WTC11 (cell line): ENCODE measurements at regions not wholly inside any gene's neighbourhood (a gene's known extent, or its start where the extent isn't known, plus 50 kb on each side); places are given as distances from the start of the nearest gene placed in this dataset.

ENCODE experiments used
- ATAC-seq: fragments of 200-7000 bp; cut with Tn5 transposase; 2 replicates; pipeline ENCODE4 v1.10.0; 2021; ENCODE audit warnings: mild to moderate bottlenecking, moderate library complexity
- CTCF ChIA-PET: fragments of 300-600 bp; sonication (Branson Sonifier 250); formaldehyde crosslinking; loops from one replicate; lab custom pipeline; 2021; ENCODE audit warnings: antibody characterized with exemption; lab: Charles Lee
- POLR2A ChIA-PET: fragments of 350-600 bp; sonication (Branson Sonifier 250); formaldehyde crosslinking; loops from one replicate; lab custom pipeline; 2021; ENCODE audit warnings: antibody characterized with exemption; lab: Charles Lee
- DNase-seq: peaks from one replicate; pipeline ENCODE4 v3.0.0; 2021; ENCODE audit warnings: low spot score
- H3K27ac Mint-ChIP-seq: 2 replicates; pipeline ENCODE4 v1.8.0; 2021; ENCODE audit warnings: mixed read lengths
- H3K27me3 Mint-ChIP-seq: 2 replicates; pipeline ENCODE4 v1.8.0; 2021; ENCODE audit warnings: low read depth, mild to moderate bottlenecking, moderate library complexity, mixed read lengths
- H3K36me3 Mint-ChIP-seq: 2 replicates; pipeline ENCODE4 v1.8.0; 2021; ENCODE audit warnings: mixed read lengths
- H3K4me1 Mint-ChIP-seq: 2 replicates; pipeline ENCODE4 v1.8.0; 2022; ENCODE audit warnings: mixed read lengths
- H3K4me3 Mint-ChIP-seq: 2 replicates; pipeline ENCODE4 v1.8.0; 2021; ENCODE audit warnings: mild to moderate bottlenecking, moderate library complexity, mixed read lengths
- H3K9me3 Mint-ChIP-seq: 2 replicates; pipeline ENCODE4 v1.8.0; 2021; ENCODE audit warnings: mixed read lengths
- ATF1 ChIP-seq: sonication (generic); formaldehyde crosslinking; IDR thresholded peaks from 2 replicates; pipeline ENCODE4 v1.8.1; 2023; ENCODE audit warnings: mild to moderate bottlenecking, moderate library complexity, missing genetic modification reagents
- GTF2I ChIP-seq: fragments of 250-450 bp; sonication (Bioruptor Pico); conservative IDR thresholded peaks from 2 replicates; pipeline ENCODE4 v1.4.0; 2021; ENCODE audit warnings: mild to moderate bottlenecking
- HMGA2 ChIP-seq: fragments of 250-450 bp; sonication (Bioruptor Pico); IDR thresholded peaks from 2 replicates; pipeline ENCODE4 v1.4.0; 2021; ENCODE audit warnings: mild to moderate bottlenecking, moderate library complexity
- IRF2 ChIP-seq: sonication (generic); formaldehyde crosslinking; IDR thresholded peaks from 2 replicates; pipeline ENCODE4 v1.8.0; 2022; ENCODE audit warnings: low read depth, missing genetic modification reagents, borderline replicate concordance
- JUN ChIP-seq: sonication (generic); formaldehyde crosslinking; IDR thresholded peaks from 2 replicates; pipeline ENCODE4 v1.8.0; 2023; ENCODE audit warnings: mild to moderate bottlenecking, missing genetic modification reagents
- NFE2L1 ChIP-seq: sonication (generic); formaldehyde crosslinking; IDR thresholded peaks from 2 replicates; pipeline ENCODE4 v1.8.1; 2023; ENCODE audit warnings: missing genetic modification reagents
- NFYB ChIP-seq: sonication (generic); formaldehyde crosslinking; conservative IDR thresholded peaks from 2 replicates; pipeline ENCODE4 v1.8.0; 2022; ENCODE audit warnings: low read depth, missing genetic modification reagents
- NR1H2 ChIP-seq: sonication (generic); formaldehyde crosslinking; IDR thresholded peaks from 2 replicates; pipeline ENCODE4 v1.9.0; 2021; ENCODE audit warnings: mild to moderate bottlenecking, moderate library complexity, missing genetic modification reagents
- OVOL2 ChIP-seq: fragments of 250-450 bp; sonication (Bioruptor Pico); IDR thresholded peaks from 2 replicates; pipeline ENCODE4 v1.9.0; 2021; ENCODE audit warnings: mild to moderate bottlenecking, borderline replicate concordance
- RELA ChIP-seq: sonication (generic); formaldehyde crosslinking; IDR thresholded peaks from 2 replicates; pipeline ENCODE4 v1.8.1; 2022; ENCODE audit warnings: missing genetic modification reagents, mild to moderate bottlenecking, borderline replicate concordance
- RORB ChIP-seq: fragments of 250-450 bp; sonication (Bioruptor Pico); IDR thresholded peaks from 2 replicates; pipeline ENCODE4 v1.9.0; 2021; ENCODE audit warnings: mild to moderate bottlenecking
- SMAD3 ChIP-seq: sonication (generic); formaldehyde crosslinking; IDR thresholded peaks from 2 replicates; pipeline ENCODE4 v1.8.0; 2022; ENCODE audit warnings: missing genetic modification reagents, mild to moderate bottlenecking, borderline replicate concordance
- TEAD1 ChIP-seq: sonication (generic); formaldehyde crosslinking; IDR thresholded peaks from 2 replicates; pipeline ENCODE4 v1.8.0; 2022; ENCODE audit warnings: mild to moderate bottlenecking, missing genetic modification reagents
- TEAD4 ChIP-seq: sonication (generic); formaldehyde crosslinking; IDR thresholded peaks from 2 replicates; pipeline ENCODE4 v1.8.0; 2022; ENCODE audit warnings: mild to moderate bottlenecking, missing genetic modification reagents
- ZNF263 ChIP-seq: sonication (generic); formaldehyde crosslinking; IDR thresholded peaks from 2 replicates; pipeline ENCODE4 v1.8.1; 2022; ENCODE audit warnings: low read depth, mild to moderate bottlenecking, moderate library complexity, missing genetic modification reagents
- ZNF671 ChIP-seq: fragments of 250-450 bp; sonication (Bioruptor Pico); IDR thresholded peaks from 2 replicates; pipeline ENCODE4 v1.8.0; 2021; ENCODE audit warnings: mild to moderate bottlenecking
- TF ChIP-seq, protein P1 (sequence below): sonication (generic); formaldehyde crosslinking; IDR thresholded peaks from 2 replicates; pipeline ENCODE4 v1.8.0; 2022; ENCODE audit warnings: mild to moderate bottlenecking, missing genetic modification reagents
- TF ChIP-seq, protein P2 (sequence below): fragments of 250-450 bp; sonication (Bioruptor Pico); conservative IDR thresholded peaks from 2 replicates; pipeline ENCODE4 v1.9.0; 2021; ENCODE audit warnings: mild to moderate bottlenecking
- TF ChIP-seq, protein P3 (sequence below): sonication (generic); formaldehyde crosslinking; IDR thresholded peaks from 2 replicates; pipeline ENCODE4 v1.8.1; 2023; ENCODE audit warnings: mild to moderate bottlenecking, missing genetic modification reagents, moderate library complexity
- TF ChIP-seq, protein P4 (sequence below): sonication (generic); formaldehyde crosslinking; IDR thresholded peaks from 2 replicates; pipeline ENCODE4 v1.8.0; 2022; ENCODE audit warnings: mild to moderate bottlenecking, missing genetic modification reagents
- TF ChIP-seq, protein P5 (sequence below): fragments of 250-450 bp; sonication (Bioruptor Pico); IDR thresholded peaks from 2 replicates; pipeline ENCODE4 v1.9.0; 2021; ENCODE audit warnings: mild to moderate bottlenecking, borderline replicate concordance
- TF ChIP-seq, protein P6 (sequence below): sonication (generic); formaldehyde crosslinking; IDR thresholded peaks from 2 replicates; pipeline ENCODE4 v1.8.1; 2023; ENCODE audit warnings: mild to moderate bottlenecking, missing genetic modification reagents
- TF ChIP-seq, protein P7 (sequence below): sonication (generic); formaldehyde crosslinking; IDR thresholded peaks from 2 replicates; pipeline ENCODE4 v1.8.1; 2023; ENCODE audit warnings: mild to moderate bottlenecking, missing genetic modification reagents, moderate library complexity

DNA sequence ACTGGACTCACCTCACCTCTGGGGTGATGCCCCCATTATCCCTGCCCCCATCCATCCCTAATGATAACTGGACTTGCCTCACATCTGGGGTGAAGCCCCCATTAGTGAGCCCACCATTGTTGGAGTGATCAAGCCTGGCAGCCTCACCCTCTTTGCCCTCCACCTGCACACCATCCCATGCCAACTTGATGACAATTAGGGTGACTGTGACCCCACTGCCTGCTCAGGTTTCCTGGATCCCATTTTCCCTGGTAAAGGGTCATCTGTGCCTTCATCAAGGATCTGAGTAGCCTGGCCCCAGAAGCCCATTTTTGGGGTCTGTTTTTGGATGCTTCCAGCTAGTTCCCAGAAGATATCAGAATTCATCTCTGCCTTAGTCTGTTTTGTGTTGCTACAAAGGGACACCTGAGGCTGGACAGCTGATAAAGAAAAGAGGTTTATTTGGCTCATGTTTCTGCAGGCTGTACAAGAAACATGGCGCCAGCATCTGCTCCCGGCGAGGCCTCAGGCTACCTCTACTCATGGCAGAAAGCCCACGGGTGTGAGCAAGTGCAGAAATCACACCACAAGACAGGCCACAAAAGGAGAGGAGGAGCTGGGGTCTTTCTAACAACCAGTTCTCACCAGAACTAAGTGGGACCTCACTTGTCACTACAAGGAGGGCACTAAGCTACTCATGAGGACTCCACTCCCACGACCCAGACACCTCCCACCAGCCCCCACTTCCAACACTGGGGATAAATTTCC is 196.4 kb upstream of the TWIST2 start:
- H3K27ac Mint-ChIP-seq, result no peak overlapping the region
- DNase-seq (no peak), ATAC-seq (no peak)
- POLR2A ChIA-PET, result no interaction called here
- no peak overlapping the region for H3K4me3 Mint-ChIP-seq
- H3K27me3 Mint-ChIP-seq, result no peaks in the 10 kb centered on the region; the same call in 1 of the 2 replicates
- CTCF ChIA-PET, result no interaction called here
- peaks cover 27% of the 10 kb centered on the region for H3K9me3 Mint-ChIP-seq
- TF ChIP-seq NFYB (CRISPR knock-in tag), result no peak
- no peak for TF ChIP-seq IRF2 (CRISPR knock-in tag)
- TF ChIP-seq OVOL2 (CRISPR knock-in tag), result no peak
- TF ChIP-seq JUN (CRISPR knock-in tag), result no peak
- TF ChIP-seq, protein P1, sequence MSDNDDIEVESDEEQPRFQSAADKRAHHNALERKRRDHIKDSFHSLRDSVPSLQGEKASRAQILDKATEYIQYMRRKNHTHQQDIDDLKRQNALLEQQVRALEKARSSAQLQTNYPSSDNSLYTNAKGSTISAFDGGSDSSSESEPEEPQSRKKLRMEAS (CRISPR knock-in tag), result no peak
- no peak for TF ChIP-seq RELA (CRISPR knock-in tag)
- no peak for TF ChIP-seq ATF1 (CRISPR knock-in tag)
- TF ChIP-seq ZNF263, result no peak
- TF ChIP-seq, protein P2, sequence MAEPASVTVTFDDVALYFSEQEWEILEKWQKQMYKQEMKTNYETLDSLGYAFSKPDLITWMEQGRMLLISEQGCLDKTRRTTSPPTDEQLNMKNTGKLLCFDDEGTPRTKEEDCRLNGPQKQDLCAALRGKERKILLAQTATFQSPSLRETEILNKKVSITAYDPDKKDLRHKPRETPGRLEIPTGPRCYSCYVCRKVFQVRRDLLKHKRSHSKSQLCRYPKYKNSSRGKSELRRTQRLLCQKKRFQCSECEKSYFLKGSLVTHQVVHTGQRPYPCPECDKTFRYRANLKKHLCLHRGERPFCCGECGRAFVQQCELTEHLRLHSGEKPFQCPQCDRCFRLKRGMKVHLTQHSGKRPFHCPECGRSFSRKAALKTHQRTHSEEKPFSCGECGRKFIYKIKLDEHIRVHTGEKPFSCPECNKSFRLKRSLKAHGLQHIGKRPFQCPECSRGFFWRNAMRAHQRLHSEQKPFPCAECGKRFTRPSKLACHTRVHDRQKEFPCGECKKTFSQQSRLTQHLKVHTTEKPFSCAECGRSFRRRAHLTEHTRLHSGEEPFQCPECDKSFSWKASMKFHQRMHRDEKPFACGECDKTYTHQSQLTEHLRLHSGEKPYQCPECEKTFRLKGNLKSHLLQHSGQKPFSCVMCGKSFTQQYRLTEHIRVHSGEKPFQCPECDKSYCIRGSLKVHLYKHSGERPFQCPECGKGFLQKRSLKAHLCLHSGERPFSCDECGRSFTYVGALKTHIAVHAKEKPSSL, result no peak
- no peak for TF ChIP-seq NR1H2 (CRISPR knock-in tag)
- TF ChIP-seq RORB, result no peak
- TF ChIP-seq, protein P3, sequence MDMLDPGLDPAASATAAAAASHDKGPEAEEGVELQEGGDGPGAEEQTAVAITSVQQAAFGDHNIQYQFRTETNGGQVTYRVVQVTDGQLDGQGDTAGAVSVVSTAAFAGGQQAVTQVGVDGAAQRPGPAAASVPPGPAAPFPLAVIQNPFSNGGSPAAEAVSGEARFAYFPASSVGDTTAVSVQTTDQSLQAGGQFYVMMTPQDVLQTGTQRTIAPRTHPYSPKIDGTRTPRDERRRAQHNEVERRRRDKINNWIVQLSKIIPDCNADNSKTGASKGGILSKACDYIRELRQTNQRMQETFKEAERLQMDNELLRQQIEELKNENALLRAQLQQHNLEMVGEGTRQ (CRISPR knock-in tag), result no peak
- TF ChIP-seq TEAD4 (CRISPR knock-in tag), result no peak
- no peak for TF ChIP-seq GTF2I (CRISPR knock-in tag)
- TF ChIP-seq SMAD3 (CRISPR knock-in tag), result no peak
- TF ChIP-seq, protein P4, sequence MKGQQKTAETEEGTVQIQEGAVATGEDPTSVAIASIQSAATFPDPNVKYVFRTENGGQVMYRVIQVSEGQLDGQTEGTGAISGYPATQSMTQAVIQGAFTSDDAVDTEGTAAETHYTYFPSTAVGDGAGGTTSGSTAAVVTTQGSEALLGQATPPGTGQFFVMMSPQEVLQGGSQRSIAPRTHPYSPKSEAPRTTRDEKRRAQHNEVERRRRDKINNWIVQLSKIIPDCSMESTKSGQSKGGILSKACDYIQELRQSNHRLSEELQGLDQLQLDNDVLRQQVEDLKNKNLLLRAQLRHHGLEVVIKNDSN (CRISPR knock-in tag), result no peak
- TF ChIP-seq HMGA2 (CRISPR knock-in tag), result no peak
- H3K4me1 Mint-ChIP-seq, result 0 out of 2 replicates have a peak, but pooled peaks cover 3% of the 10 kb centered on the region
- H3K36me3 Mint-ChIP-seq, result 0 out of 2 replicates have a peak, but pooled peaks cover 2% of the 10 kb centered on the region

DNA sequence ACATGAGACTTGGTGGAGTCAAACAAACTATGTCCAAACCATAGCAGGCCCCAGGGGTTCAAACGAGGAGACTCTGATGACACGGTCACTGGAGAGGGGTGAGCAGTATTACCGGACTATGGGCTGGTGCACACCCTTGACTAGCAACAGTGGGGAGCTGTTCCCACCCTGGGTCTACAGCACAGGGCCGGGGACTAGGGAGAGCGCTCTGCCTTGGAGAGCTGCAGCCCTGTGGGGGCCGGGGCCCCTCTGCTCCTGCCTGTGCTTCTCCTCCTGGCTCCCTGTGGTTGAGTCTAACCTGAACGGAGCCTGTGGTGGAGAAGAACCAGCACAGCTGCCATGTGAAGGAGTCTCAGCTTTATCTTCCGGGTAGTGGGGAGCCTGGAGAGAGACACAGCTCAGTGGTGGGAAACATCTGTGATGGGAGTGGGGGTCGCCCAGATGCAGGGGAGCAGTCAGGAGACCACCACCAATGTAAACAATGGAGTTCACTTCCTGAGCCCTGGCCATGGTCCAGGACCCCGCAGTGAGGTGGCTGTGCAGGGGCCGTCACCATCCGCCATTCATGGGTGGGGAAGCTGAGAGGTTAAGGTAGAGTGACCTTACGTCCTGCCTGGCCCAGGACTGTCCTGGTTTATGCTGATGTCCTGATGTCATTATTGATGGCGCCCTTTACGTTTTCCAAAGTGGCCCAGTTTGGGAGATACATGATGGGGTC is 195.7 kb upstream of the TWIST2 start:
- ChIA-PET CTCF (no interaction called here), POLR2A (no interaction called here)
- no peak for DNase-seq
- no peak for ATAC-seq
- no peaks in the 10 kb centered on the region for H3K27me3 Mint-ChIP-seq
- H3K9me3 Mint-ChIP-seq, result peaks cover 27% of the 10 kb centered on the region
- H3K4me3 Mint-ChIP-seq, result no peak overlapping the region
- no peak overlapping the region for H3K27ac Mint-ChIP-seq
- 0 out of 2 replicates have a peak, but pooled peaks cover 2% of the 10 kb centered on the region for H3K36me3 Mint-ChIP-seq
- peaks cover 8% of the 10 kb centered on the region; the same call in 1 of the 2 replicates for H3K4me1 Mint-ChIP-seq
- TF ChIP-seq, protein P5, sequence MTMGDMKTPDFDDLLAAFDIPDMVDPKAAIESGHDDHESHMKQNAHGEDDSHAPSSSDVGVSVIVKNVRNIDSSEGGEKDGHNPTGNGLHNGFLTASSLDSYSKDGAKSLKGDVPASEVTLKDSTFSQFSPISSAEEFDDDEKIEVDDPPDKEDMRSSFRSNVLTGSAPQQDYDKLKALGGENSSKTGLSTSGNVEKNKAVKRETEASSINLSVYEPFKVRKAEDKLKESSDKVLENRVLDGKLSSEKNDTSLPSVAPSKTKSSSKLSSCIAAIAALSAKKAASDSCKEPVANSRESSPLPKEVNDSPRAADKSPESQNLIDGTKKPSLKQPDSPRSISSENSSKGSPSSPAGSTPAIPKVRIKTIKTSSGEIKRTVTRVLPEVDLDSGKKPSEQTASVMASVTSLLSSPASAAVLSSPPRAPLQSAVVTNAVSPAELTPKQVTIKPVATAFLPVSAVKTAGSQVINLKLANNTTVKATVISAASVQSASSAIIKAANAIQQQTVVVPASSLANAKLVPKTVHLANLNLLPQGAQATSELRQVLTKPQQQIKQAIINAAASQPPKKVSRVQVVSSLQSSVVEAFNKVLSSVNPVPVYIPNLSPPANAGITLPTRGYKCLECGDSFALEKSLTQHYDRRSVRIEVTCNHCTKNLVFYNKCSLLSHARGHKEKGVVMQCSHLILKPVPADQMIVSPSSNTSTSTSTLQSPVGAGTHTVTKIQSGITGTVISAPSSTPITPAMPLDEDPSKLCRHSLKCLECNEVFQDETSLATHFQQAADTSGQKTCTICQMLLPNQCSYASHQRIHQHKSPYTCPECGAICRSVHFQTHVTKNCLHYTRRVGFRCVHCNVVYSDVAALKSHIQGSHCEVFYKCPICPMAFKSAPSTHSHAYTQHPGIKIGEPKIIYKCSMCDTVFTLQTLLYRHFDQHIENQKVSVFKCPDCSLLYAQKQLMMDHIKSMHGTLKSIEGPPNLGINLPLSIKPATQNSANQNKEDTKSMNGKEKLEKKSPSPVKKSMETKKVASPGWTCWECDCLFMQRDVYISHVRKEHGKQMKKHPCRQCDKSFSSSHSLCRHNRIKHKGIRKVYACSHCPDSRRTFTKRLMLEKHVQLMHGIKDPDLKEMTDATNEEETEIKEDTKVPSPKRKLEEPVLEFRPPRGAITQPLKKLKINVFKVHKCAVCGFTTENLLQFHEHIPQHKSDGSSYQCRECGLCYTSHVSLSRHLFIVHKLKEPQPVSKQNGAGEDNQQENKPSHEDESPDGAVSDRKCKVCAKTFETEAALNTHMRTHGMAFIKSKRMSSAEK (CRISPR knock-in tag), result no peak
- TF ChIP-seq, protein P6, sequence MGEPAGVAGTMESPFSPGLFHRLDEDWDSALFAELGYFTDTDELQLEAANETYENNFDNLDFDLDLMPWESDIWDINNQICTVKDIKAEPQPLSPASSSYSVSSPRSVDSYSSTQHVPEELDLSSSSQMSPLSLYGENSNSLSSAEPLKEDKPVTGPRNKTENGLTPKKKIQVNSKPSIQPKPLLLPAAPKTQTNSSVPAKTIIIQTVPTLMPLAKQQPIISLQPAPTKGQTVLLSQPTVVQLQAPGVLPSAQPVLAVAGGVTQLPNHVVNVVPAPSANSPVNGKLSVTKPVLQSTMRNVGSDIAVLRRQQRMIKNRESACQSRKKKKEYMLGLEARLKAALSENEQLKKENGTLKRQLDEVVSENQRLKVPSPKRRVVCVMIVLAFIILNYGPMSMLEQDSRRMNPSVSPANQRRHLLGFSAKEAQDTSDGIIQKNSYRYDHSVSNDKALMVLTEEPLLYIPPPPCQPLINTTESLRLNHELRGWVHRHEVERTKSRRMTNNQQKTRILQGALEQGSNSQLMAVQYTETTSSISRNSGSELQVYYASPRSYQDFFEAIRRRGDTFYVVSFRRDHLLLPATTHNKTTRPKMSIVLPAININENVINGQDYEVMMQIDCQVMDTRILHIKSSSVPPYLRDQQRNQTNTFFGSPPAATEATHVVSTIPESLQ (CRISPR knock-in tag), result no peak
- TF ChIP-seq GTF2I (CRISPR knock-in tag) (no peak), NFE2L1 (CRISPR knock-in tag) (no peak), NFYB (CRISPR knock-in tag) (no peak), SMAD3 (CRISPR knock-in tag) (no peak), TEAD1 (CRISPR knock-in tag) (no peak), IRF2 (CRISPR knock-in tag) (no peak), ZNF671 (CRISPR knock-in tag) (no peak)
- TF ChIP-seq, protein P7, sequence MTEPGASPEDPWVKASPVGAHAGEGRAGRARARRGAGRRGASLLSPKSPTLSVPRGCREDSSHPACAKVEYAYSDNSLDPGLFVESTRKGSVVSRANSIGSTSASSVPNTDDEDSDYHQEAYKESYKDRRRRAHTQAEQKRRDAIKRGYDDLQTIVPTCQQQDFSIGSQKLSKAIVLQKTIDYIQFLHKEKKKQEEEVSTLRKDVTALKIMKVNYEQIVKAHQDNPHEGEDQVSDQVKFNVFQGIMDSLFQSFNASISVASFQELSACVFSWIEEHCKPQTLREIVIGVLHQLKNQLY, result no peak
